ENCODE measurements at regions not wholly inside any gene's neighbourhood (a gene's known extent, or its start where the extent isn't known, plus 50 kb on each side); places are given as distances from the start of the nearest gene placed in this dataset.

GRCh38 chr9:565528-565927, 276.0 kb upstream of the DMRT1 start:
- TF ChIP-seq CTCF (conservative IDR thresholded peaks at IDR 0.05 in 1 of 2, IDR thresholded peaks at IDR 0.05 in 1 of 2; ENCODE audit: low read depth in 1 of 2, low read length in 2 of 2) (no peak), EZH2 (IDR thresholded peaks at IDR 0.05; ENCODE audit: low read length, missing control alignments) (no peak)
- no peak overlapping the region for H2AFZ ChIP-seq (ENCODE audit: low read length)
- H4K20me1 ChIP-seq (ENCODE audit: control insufficient read depth, extremely low read depth, insufficient read depth, low read length): no peaks in the 10 kb centered on the region
- no peaks in the 10 kb centered on the region for H3K79me2 ChIP-seq (ENCODE audit: control insufficient read depth, insufficient read depth, low read length)
- no peak overlapping the region for H3K4me2 ChIP-seq (ENCODE audit: extremely low read depth, insufficient read depth, low read length)
- no peaks in the 10 kb centered on the region for H3K36me3 ChIP-seq (ENCODE audit: control insufficient read depth, insufficient read depth, low read length)
- H3K9ac ChIP-seq (ENCODE audit: insufficient read depth, low read length): no peak overlapping the region
- H3K27ac ChIP-seq (ENCODE audit: insufficient read depth, low read length): no peak overlapping the region
- no peaks in the 10 kb centered on the region for H3K27me3 ChIP-seq (ENCODE audit: control insufficient read depth, insufficient read depth, low read length)
- DNase-seq (ENCODE audit: low read depth in 2 of 2): no peak
- no peak overlapping the region for H3K4me3 ChIP-seq (replicated peaks in 1 of 4; ENCODE audit: control extremely low read depth in 1 of 4, insufficient read depth in 1 of 4, low read depth in 3 of 4, low read length in 4 of 4)
- no peaks in the 10 kb centered on the region for H3K9me3 ChIP-seq (ENCODE audit: control insufficient read depth, insufficient read depth, low read depth, low read length)
- no peaks in the 10 kb centered on the region for H3K4me1 ChIP-seq (ENCODE audit: control insufficient read depth, extremely low read depth, insufficient read depth, low read length)

- H3K4me1 ChIP-seq (ENCODE audit: control insufficient read depth, extremely low read depth, insufficient read depth, low read length): no peaks in the 10 kb centered on the region
- no peak overlapping the region for H3K4me3 ChIP-seq (replicated peaks in 1 of 4; ENCODE audit: control extremely low read depth in 1 of 4, insufficient read depth in 1 of 4, low read depth in 3 of 4, low read length in 4 of 4)
- no peak overlapping the region for H3K27ac ChIP-seq (ENCODE audit: insufficient read depth, low read length)
- no peak overlapping the region for H2AFZ ChIP-seq (ENCODE audit: low read length)
- H3K79me2 ChIP-seq (ENCODE audit: control insufficient read depth, insufficient read depth, low read length): no peaks in the 10 kb centered on the region
- no peak overlapping the region for H3K9ac ChIP-seq (ENCODE audit: insufficient read depth, low read length)
- no peaks in the 10 kb centered on the region for H4K20me1 ChIP-seq (ENCODE audit: control insufficient read depth, extremely low read depth, insufficient read depth, low read length)
- DNase-seq (ENCODE audit: low read depth in 2 of 2): no peak
- H3K9me3 ChIP-seq (ENCODE audit: control insufficient read depth, insufficient read depth, low read depth, low read length): no peaks in the 10 kb centered on the region
- H3K36me3 ChIP-seq (ENCODE audit: control insufficient read depth, insufficient read depth, low read length): no peaks in the 10 kb centered on the region
- no peak overlapping the region for H3K4me2 ChIP-seq (ENCODE audit: extremely low read depth, insufficient read depth, low read length)
- no peak for TF ChIP-seq EZH2 (IDR thresholded peaks at IDR 0.05; ENCODE audit: low read length, missing control alignments)
- no peaks in the 10 kb centered on the region for H3K27me3 ChIP-seq (ENCODE audit: control insufficient read depth, insufficient read depth, low read length)
These were observed 274.3 kb upstream of the DMRT1 start for GRCh38 chr9:567128-567746.

GRCh38 chr9:567747-568305, 273.7 kb upstream of the DMRT1 start:
- TF ChIP-seq CTCF (conservative IDR thresholded peaks at IDR 0.05 in 1 of 2, IDR thresholded peaks at IDR 0.05 in 1 of 2; ENCODE audit: low read depth in 1 of 2, low read length in 2 of 2): no peak
- no peak for TF ChIP-seq EZH2 (IDR thresholded peaks at IDR 0.05; ENCODE audit: low read length, missing control alignments)
- DNase-seq (ENCODE audit: low read depth in 2 of 2): no peak
- Histone ChIP-seq H3K36me3 (ENCODE audit: control insufficient read depth, insufficient read depth, low read length) (no peaks in the 10 kb centered on the region), H3K4me1 (ENCODE audit: control insufficient read depth, extremely low read depth, insufficient read depth, low read length) (no peaks in the 10 kb centered on the region), H3K27ac (ENCODE audit: insufficient read depth, low read length) (no peak overlapping the region), H3K4me2 (ENCODE audit: extremely low read depth, insufficient read depth, low read length) (no peak overlapping the region), H3K9ac (ENCODE audit: insufficient read depth, low read length) (no peak overlapping the region), H3K9me3 (ENCODE audit: control insufficient read depth, insufficient read depth, low read depth, low read length) (no peaks in the 10 kb centered on the region), H3K27me3 (ENCODE audit: control insufficient read depth, insufficient read depth, low read length) (no peaks in the 10 kb centered on the region), H2AFZ (ENCODE audit: low read length) (no peak overlapping the region), H3K4me3 (replicated peaks in 1 of 4; ENCODE audit: control extremely low read depth in 1 of 4, insufficient read depth in 1 of 4, low read depth in 3 of 4, low read length in 4 of 4) (no peak overlapping the region), H3K79me2 (ENCODE audit: control insufficient read depth, insufficient read depth, low read length) (no peaks in the 10 kb centered on the region), H4K20me1 (ENCODE audit: control insufficient read depth, extremely low read depth, insufficient read depth, low read length) (no peaks in the 10 kb centered on the region)

All from fibroblast of lung (primary cell).